ENCODE measurements at regions not wholly inside any gene's neighbourhood (a gene's known extent, or its start where the extent isn't known, plus 50 kb on each side); places are given as distances from the start of the nearest gene placed in this dataset.
A peak's percentile ranks its signal among the peaks of the same experiment; 100 is the strongest.

DNA sequence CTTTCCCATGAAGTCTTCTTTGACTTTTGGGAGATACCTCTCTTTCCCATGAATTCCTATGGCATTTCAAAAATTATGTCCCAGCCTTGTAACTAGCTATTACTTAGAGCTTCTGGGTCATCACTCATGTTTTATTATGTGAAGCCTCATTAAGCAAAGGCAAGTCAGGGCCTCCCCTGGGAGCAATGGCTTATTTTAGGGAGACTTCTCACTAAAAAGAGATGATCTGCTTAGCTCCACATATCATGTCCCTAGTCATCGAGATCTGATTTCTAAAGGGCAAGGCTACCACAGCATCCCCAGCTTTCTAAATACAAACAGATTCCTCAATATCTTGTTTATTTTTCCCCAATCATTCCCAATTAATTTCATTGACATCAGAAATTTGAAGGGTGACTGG, 154.0 kb upstream of the MANEA start:
- no peak overlapping the region for H3K27ac ChIP-seq
- TF ChIP-seq, protein P1, sequence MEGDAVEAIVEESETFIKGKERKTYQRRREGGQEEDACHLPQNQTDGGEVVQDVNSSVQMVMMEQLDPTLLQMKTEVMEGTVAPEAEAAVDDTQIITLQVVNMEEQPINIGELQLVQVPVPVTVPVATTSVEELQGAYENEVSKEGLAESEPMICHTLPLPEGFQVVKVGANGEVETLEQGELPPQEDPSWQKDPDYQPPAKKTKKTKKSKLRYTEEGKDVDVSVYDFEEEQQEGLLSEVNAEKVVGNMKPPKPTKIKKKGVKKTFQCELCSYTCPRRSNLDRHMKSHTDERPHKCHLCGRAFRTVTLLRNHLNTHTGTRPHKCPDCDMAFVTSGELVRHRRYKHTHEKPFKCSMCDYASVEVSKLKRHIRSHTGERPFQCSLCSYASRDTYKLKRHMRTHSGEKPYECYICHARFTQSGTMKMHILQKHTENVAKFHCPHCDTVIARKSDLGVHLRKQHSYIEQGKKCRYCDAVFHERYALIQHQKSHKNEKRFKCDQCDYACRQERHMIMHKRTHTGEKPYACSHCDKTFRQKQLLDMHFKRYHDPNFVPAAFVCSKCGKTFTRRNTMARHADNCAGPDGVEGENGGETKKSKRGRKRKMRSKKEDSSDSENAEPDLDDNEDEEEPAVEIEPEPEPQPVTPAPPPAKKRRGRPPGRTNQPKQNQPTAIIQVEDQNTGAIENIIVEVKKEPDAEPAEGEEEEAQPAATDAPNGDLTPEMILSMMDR (conservative IDR thresholded peaks at IDR 0.05) = no peak

DNA sequence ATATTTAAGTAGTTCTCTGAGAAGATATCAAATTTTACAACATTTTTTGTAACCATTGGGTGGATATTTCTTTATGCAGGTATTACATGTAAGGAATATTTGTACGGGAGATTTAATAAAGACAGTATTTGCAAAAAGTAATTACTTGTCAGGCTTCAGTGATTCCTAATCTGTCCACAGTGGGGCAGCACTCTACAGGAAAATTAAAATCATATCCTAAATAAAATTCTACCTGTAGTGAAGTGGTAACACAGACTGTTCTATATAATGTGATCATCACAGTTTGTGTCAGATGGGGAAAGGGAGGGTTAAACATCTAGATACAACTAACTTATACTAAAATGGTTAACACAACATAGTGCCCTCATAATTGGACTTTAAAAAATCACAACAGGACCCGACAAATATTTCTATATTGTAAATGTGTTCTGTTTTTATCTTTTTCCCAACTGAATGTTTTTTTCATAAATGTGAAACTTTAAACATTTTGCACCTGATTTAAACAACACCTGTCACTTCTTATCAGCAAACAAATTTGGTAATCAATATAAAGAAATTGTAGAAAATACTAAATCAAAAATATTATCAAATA, 145.6 kb upstream of the MANEA start:
- TF ChIP-seq, protein P1 (conservative IDR thresholded peaks at IDR 0.05) = peak; percentile 80
- H3K27ac ChIP-seq = no peak overlapping the region

DNA sequence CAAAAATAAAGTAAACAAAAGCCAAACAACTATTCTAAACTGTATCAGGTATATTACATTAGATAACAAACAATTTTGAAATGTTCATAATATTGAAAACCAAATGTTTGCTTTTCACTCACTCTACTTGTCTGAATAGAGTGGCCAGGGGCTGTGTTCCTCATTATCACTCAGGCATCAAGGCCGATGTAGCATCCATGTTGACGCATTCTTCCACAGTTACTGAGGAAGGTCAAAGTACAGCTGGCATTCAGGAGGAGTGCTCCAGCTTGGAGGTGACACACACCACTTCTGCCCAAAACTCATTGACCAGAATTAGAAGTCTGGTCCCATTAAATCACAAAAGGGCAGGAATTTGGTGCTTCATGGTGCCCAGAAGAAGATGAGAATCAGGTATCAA, 137.6 kb upstream of the MANEA start:
- TF ChIP-seq, protein P1 (conservative IDR thresholded peaks at IDR 0.05) = no peak
- H3K27ac ChIP-seq = no peak overlapping the region

DNA sequence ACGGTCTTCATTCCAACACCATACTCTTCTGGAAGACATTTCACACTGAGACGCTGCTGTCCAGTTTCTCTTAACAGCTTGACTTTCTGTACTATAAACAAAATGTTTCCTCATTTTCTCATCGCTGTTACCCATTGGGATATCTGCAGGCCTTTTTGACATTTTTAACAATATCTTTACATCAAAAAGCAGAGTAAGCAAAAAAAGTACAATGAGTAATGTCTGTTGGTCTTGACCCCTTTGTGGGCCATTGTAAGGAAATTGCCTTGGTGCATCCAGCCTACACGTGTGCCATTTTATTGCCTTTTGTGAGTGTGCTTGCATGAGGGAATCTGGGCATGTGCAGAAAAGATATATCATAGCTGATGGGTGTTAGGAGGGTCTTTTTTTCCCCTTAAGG, 129.1 kb upstream of the MANEA start:
- no peak overlapping the region for H3K27ac ChIP-seq
- TF ChIP-seq, protein P1 (conservative IDR thresholded peaks at IDR 0.05) = no peak

DNA sequence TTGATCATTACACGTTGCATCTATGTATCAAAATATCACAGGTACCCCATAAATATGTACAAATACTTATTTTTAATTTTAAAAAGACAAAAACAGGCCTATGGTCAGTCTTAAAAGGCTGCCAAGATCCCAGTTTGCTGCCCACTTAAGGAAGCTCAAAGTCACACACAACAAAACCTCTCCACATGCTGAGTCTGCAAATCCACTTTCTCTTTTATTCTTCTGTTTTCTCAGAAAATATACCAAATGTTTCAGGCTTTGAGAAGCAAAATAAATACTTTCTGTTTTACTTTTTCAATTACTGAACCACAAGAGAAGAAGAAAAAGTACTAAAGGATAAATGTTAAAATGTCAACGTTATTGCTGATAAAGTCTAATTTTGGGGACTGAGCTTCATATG, 107.8 kb upstream of the MANEA start:
- TF ChIP-seq, protein P1 (conservative IDR thresholded peaks at IDR 0.05) = no peak
- H3K27ac ChIP-seq = no peak overlapping the region

DNA sequence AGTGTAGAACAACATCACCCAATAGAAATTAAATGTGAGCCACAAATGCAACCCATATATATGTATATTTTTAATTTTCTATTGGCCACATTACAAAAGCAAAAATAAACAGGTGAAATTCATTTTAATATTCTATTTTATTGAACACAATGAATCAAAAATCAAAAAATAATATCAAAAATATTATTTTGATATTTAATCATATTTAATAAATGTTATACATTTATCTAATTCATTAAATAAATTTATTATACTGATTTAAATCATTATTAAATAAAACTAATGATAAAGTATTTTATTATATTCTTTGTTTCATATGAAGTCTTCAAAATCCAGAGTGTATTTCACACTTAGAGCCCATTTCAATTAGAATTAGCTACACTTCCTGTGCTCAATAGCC, 98.4 kb upstream of the MANEA start:
- TF ChIP-seq, protein P1 (conservative IDR thresholded peaks at IDR 0.05) = no peak
- H3K27ac ChIP-seq = no peak overlapping the region

DNA sequence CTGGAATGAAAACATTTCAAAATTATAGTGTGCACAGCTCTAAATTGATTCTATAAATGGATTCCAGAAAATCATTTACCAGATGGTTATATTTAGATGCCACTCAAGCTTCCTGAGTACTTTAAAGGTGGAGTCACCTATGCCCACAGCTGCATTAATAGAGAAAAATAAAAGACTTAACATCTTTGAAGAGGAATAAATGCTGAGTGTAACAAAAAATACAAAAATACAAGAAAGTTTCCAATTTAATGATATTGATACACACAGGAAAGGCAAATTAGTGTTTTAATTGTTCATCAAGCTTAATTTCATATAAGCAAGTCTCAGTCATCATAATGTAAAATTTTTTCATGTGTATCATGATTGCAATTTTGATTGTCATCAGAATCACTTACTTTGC, 89.5 kb upstream of the MANEA start:
- TF ChIP-seq, protein P1 (conservative IDR thresholded peaks at IDR 0.05) = no peak
- no peak overlapping the region for H3K27ac ChIP-seq

All from VCaP (cell line).